GM13977 (cell line): ENCODE measurements at regions not wholly inside any gene's neighbourhood (a gene's known extent, or its start where the extent isn't known, plus 50 kb on each side); places are given as distances from the start of the nearest gene placed in this dataset.

Source experiments
- DNase-seq: peaks from one replicate; pipeline ENCODE4 v3.0.0; 2012; ENCODE audit warnings: low spot score
- in situ Hi-C: fragments of 300-500 bp; cut with MboI; formaldehyde crosslinking; loops from one replicate; pipeline ENCODE4 v1.12.0; 2022; ENCODE audit warnings: low sequenced_read_pairs, low pct_unique_long_range_greater_than_20kb, mixed read lengths, inconsistent platforms; ENCODE audit not compliant: unreplicated experiment
- TF ChIP-seq, protein P1 (sequence below): IDR thresholded peaks from 2 replicates; pipeline ENCODE4 v1.5.1; 2012; ENCODE audit warnings: mild to moderate bottlenecking, control low read depth; ENCODE audit not compliant: insufficient read depth; ENCODE audit errors: extremely low read depth, missing control alignments

DNA sequence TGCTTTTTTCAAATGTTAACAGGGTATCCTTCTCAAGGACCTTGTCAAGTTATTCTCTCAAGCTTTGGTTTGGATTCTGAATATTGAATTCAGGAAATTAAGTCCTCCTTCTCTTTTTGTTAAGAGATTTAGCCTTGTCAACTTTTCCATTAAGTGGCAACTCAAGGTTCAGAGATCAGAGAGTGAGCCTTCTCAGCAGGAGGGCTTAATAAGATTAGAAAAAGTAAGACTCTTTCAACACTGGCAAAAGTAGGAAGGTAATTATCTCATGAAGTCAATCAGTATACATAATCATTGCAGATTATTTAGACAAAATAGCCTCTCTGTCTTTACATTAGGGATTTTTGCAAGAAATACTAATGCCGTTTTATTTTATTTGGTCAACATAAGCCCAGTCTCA lies 330.7 kb downstream of the KIF2B start:
- TF ChIP-seq, protein P1, sequence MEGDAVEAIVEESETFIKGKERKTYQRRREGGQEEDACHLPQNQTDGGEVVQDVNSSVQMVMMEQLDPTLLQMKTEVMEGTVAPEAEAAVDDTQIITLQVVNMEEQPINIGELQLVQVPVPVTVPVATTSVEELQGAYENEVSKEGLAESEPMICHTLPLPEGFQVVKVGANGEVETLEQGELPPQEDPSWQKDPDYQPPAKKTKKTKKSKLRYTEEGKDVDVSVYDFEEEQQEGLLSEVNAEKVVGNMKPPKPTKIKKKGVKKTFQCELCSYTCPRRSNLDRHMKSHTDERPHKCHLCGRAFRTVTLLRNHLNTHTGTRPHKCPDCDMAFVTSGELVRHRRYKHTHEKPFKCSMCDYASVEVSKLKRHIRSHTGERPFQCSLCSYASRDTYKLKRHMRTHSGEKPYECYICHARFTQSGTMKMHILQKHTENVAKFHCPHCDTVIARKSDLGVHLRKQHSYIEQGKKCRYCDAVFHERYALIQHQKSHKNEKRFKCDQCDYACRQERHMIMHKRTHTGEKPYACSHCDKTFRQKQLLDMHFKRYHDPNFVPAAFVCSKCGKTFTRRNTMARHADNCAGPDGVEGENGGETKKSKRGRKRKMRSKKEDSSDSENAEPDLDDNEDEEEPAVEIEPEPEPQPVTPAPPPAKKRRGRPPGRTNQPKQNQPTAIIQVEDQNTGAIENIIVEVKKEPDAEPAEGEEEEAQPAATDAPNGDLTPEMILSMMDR: no peak
- in situ Hi-C loops: no loop called here
- no peak for DNase-seq

GRCh38 chr17:54157542-54157941 lies 334.8 kb downstream of the KIF2B start:
- in situ Hi-C loops: no loop called here
- TF ChIP-seq, protein P1: no peak

GRCh38 chr17:54172096-54172984 lies 349.6 kb downstream of the KIF2B start:
- in situ Hi-C loops: no loop called here
- no peak for DNase-seq
- TF ChIP-seq, protein P1: peak; percentile 27

More at GRCh38 chr17:54157542-54157941, 334.8 kb downstream of the KIF2B start:
- DNase-seq: no peak

DNA sequence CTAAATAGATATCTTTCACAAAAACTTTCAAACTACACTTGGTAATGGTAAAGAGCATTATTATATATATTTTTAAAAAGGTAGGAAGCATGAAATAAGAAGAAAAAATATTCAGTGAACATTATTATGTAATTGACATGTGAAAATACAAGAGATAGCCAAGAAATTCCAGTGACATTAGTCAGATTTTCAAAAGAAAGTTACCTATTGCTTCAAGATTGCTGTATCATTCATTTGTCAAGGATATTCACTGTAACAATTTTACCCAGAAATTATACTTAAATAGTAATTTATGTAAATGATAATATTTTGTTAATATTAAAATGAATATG lies 350.2 kb downstream of the KIF2B start:
- no peak for DNase-seq
- TF ChIP-seq, protein P1: no peak
- in situ Hi-C loops: no loop called here

GRCh38 chr17:54177606-54178308 lies 355.0 kb downstream of the KIF2B start:
- TF ChIP-seq, protein P1: no peak

DNA sequence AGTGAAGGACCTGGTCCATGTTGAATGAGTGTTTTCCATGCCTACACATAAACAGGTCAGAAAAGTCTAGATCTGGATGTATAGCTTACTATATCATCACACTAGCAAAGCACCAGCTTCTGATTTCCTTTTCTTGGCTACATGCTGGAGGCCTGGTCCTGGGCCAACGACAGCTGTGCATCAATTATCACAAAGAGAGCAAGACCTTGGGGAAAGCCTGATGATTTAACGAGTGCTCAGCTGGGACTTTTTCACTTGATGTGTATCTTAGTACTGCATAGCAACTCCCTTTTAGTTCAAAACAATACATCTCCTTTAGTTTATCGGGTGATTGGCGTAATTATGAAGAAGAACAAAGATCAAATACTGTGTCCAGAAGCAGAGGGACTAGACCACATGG lies 358.2 kb downstream of the KIF2B start:
- DNase-seq: no peak
- in situ Hi-C loops: no loop called here
- TF ChIP-seq, protein P1: no peak

More at GRCh38 chr17:54177606-54178308, 355.0 kb downstream of the KIF2B start:
- in situ Hi-C loops: no loop called here
- DNase-seq: no peak
